ENCODE measurements at regions not wholly inside any gene's neighbourhood (a gene's known extent, or its start where the extent isn't known, plus 50 kb on each side); places are given as distances from the start of the nearest gene placed in this dataset.
"Not testable (repeated sequence)": the region's sequence is repeated elsewhere in the genome, so short reads cannot be mapped to it uniquely, and the experiment has no call there.

DNA sequence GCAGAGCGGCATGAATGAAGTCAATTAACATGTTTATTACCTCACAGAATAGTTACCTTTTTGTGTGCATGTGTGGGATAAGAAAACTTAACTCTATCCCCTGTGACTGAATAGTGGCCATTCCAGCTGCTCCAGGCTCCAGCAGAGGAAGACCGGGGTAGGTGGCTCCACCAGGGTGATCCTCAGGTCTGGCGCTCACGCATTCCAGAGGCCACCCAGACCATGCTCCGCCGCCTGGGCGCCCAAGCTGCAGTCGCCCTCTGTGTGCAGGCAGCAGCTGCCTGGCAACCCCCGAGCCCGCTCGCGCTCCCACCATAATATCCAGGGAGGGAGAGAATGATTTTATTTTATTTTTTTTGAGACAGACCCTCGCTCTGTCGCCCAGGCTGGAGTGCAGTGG, 1474.5 kb upstream of the TPTE start:
- H3K27me3 Mint-ChIP-seq (ENCODE audit: insufficient read depth, unreplicated experiment); H3K4me1 Mint-ChIP-seq (ENCODE audit: low read depth, unreplicated experiment); H3K36me3 Mint-ChIP-seq (ENCODE audit: insufficient read depth, unreplicated experiment); DNase-seq; H3K36me3 ChIP-seq (ENCODE audit: control insufficient read depth, insufficient read depth, low read length); H3K4me1 ChIP-seq; H3K27ac Mint-ChIP-seq (ENCODE audit: unreplicated experiment); H3K9me3 ChIP-seq; CTCF ChIA-PET; H3K4me3 ChIP-seq (ENCODE audit: low read depth, low read length); H3K27me3 ChIP-seq (replicated peaks; ENCODE audit: control insufficient read depth, insufficient read depth, low read length); H3K9me3 Mint-ChIP-seq (ENCODE audit: unreplicated experiment); H3K4me3 Mint-ChIP-seq (ENCODE audit: unreplicated experiment); POLR2A ChIA-PET; intact Hi-C loops (cut with micrococcal nuclease; ENCODE audit: unreplicated experiment); BruUV-seq (replicated peaks): not testable (repeated sequence)

DNA sequence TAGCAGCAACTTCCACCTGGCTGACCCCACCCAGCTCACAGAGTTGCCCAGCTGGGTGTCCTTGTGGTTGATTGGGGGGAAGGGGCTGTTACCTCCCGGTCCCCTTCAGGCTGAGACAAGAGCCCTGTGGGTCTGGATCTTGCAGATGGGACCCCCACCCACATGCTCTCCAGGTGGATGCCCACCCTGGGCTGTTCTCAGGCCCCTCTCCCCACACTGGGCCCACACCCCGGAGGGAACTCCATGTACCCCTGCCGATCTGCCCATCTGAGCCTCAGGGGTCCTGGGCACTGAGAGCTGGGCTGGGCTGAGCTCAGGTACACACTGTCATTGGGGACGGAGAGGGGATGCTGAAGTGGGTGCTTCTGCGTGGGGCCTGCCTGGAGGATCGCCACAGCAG, 1453.9 kb upstream of the TPTE start:
- POLR2A ChIA-PET, result not testable (repeated sequence)

DNA sequence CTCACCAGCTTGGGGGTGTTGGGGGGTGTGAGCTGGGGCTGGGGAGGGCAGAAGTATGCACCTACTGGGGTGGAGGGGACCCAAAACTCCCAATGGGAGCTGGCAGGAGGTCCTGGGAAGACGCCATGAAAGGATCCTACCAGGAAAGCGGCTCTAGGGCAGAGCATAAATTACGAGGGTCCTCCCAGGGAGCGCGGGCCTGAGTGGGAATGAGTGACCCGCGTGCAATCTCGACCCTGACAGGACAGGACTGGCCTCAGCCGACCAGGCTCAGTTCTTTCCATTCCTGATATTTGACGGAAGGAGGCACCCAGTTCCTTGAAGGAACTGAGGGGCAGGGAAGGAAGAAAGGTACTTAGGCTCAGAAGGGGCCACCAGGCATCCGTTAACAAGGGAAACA, 1452.8 kb upstream of the TPTE start:
- CTCF ChIA-PET; H3K9me3 Mint-ChIP-seq (ENCODE audit: unreplicated experiment); H3K4me3 Mint-ChIP-seq (ENCODE audit: unreplicated experiment); intact Hi-C loops (cut with micrococcal nuclease; ENCODE audit: unreplicated experiment); H3K27me3 Mint-ChIP-seq (ENCODE audit: insufficient read depth, unreplicated experiment); DNase-seq; H3K36me3 ChIP-seq (ENCODE audit: control insufficient read depth, insufficient read depth, low read length); H3K36me3 Mint-ChIP-seq (ENCODE audit: insufficient read depth, unreplicated experiment); H3K27ac Mint-ChIP-seq (ENCODE audit: unreplicated experiment); H3K4me3 ChIP-seq (ENCODE audit: low read depth, low read length); H3K4me1 Mint-ChIP-seq (ENCODE audit: low read depth, unreplicated experiment); H3K27me3 ChIP-seq (replicated peaks; ENCODE audit: control insufficient read depth, insufficient read depth, low read length); H3K4me1 ChIP-seq; H3K9me3 ChIP-seq; POLR2A ChIA-PET; BruUV-seq (replicated peaks): not testable (repeated sequence)

More for the DNA sequence above, 1453.9 kb upstream of the TPTE start:
- H3K27ac Mint-ChIP-seq (ENCODE audit: unreplicated experiment); H3K4me3 ChIP-seq (ENCODE audit: low read depth, low read length); H3K4me3 Mint-ChIP-seq (ENCODE audit: unreplicated experiment); DNase-seq; H3K9me3 Mint-ChIP-seq (ENCODE audit: unreplicated experiment); H3K4me1 Mint-ChIP-seq (ENCODE audit: low read depth, unreplicated experiment); H3K36me3 ChIP-seq (ENCODE audit: control insufficient read depth, insufficient read depth, low read length); H3K27me3 ChIP-seq (replicated peaks; ENCODE audit: control insufficient read depth, insufficient read depth, low read length); H3K36me3 Mint-ChIP-seq (ENCODE audit: insufficient read depth, unreplicated experiment); CTCF ChIA-PET; H3K4me1 ChIP-seq; H3K27me3 Mint-ChIP-seq (ENCODE audit: insufficient read depth, unreplicated experiment); intact Hi-C loops (cut with micrococcal nuclease; ENCODE audit: unreplicated experiment); BruUV-seq (replicated peaks); H3K9me3 ChIP-seq: not testable (repeated sequence)

DNA sequence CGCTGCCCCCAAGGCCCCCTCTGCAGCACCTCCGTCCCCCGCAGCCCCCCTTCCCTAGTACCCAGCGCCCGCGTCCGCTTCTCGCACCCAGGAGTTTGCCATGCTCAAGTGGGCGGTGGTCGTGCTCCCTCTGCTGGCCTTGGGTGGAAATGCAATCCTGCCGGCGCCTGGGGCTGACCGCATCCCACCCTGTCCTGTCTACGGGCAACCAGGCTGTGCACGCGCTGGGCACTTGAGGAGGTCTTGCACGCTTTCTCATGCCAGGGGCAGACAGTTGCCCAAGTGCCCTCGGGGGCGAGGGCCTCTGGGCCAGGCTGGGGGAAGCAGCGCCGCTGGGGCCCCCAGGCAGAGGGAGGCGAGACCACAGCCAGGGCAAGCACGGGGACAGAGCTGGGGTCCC, 1450.7 kb upstream of the TPTE start:
- H3K27me3 Mint-ChIP-seq (ENCODE audit: insufficient read depth, unreplicated experiment); POLR2A ChIA-PET; DNase-seq; H3K4me3 Mint-ChIP-seq (ENCODE audit: unreplicated experiment); H3K27me3 ChIP-seq (replicated peaks; ENCODE audit: control insufficient read depth, insufficient read depth, low read length); intact Hi-C loops (cut with micrococcal nuclease; ENCODE audit: unreplicated experiment); H3K4me1 Mint-ChIP-seq (ENCODE audit: low read depth, unreplicated experiment); H3K36me3 ChIP-seq (ENCODE audit: control insufficient read depth, insufficient read depth, low read length); BruUV-seq (replicated peaks); H3K36me3 Mint-ChIP-seq (ENCODE audit: insufficient read depth, unreplicated experiment); H3K27ac Mint-ChIP-seq (ENCODE audit: unreplicated experiment); H3K4me3 ChIP-seq (ENCODE audit: low read depth, low read length); H3K9me3 ChIP-seq; H3K9me3 Mint-ChIP-seq (ENCODE audit: unreplicated experiment); H3K4me1 ChIP-seq; CTCF ChIA-PET: not testable (repeated sequence)

DNA sequence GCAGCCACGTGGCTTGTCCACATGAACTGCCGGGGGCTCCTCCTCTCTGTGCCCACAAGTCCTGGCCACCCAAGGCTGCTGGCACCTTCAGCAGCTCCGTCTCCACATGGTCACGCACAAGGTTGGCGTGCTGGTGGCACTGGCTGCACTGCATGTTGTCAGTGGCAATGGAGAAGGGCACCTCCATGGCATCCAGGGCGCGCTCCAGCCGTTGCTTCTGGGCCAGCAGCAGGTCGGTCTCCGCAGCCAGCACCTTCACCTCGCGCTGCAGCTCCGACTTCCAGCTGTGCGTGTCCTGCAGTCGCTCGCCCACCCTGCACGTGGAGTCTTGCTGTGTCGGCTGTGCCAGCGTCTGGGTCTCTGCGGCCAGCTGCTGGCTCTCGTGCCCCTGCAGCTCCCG, 1448.4 kb upstream of the TPTE start:
- H3K27me3 ChIP-seq (replicated peaks; ENCODE audit: control insufficient read depth, insufficient read depth, low read length); POLR2A ChIA-PET; intact Hi-C loops (cut with micrococcal nuclease; ENCODE audit: unreplicated experiment); H3K36me3 Mint-ChIP-seq (ENCODE audit: insufficient read depth, unreplicated experiment); H3K9me3 ChIP-seq; H3K36me3 ChIP-seq (ENCODE audit: control insufficient read depth, insufficient read depth, low read length); H3K4me1 ChIP-seq; H3K4me3 Mint-ChIP-seq (ENCODE audit: unreplicated experiment); H3K27me3 Mint-ChIP-seq (ENCODE audit: insufficient read depth, unreplicated experiment); DNase-seq; H3K4me3 ChIP-seq (ENCODE audit: low read depth, low read length); H3K27ac Mint-ChIP-seq (ENCODE audit: unreplicated experiment); CTCF ChIA-PET; H3K4me1 Mint-ChIP-seq (ENCODE audit: low read depth, unreplicated experiment); BruUV-seq (replicated peaks); H3K9me3 Mint-ChIP-seq (ENCODE audit: unreplicated experiment): not testable (repeated sequence)

DNA sequence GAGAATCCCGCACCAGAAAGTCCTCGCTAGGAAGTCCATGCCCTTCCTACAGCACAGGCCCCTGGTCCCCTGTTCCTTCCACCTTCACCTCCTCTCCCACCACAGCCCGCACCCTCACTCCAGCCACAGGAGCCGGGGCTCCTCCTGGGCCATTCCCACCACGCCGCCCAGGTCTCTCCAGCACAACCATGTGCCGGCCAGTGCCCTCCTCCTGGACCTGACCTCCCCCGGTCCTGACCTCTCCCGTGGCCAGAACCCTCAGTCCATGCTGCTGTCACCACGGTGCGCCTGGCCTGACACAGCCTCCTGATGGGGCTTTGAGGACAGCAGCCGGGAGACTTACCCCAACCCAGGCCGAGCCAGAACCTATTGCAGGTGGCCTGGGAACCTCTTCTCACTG, 1446.6 kb upstream of the TPTE start:
- H3K4me1 ChIP-seq; H3K36me3 ChIP-seq (ENCODE audit: control insufficient read depth, insufficient read depth, low read length); H3K4me3 ChIP-seq (ENCODE audit: low read depth, low read length); H3K36me3 Mint-ChIP-seq (ENCODE audit: insufficient read depth, unreplicated experiment); POLR2A ChIA-PET; CTCF ChIA-PET; BruUV-seq (replicated peaks); H3K9me3 Mint-ChIP-seq (ENCODE audit: unreplicated experiment); intact Hi-C loops (cut with micrococcal nuclease; ENCODE audit: unreplicated experiment); H3K4me1 Mint-ChIP-seq (ENCODE audit: low read depth, unreplicated experiment); H3K4me3 Mint-ChIP-seq (ENCODE audit: unreplicated experiment); H3K27me3 Mint-ChIP-seq (ENCODE audit: insufficient read depth, unreplicated experiment); DNase-seq; H3K27me3 ChIP-seq (replicated peaks; ENCODE audit: control insufficient read depth, insufficient read depth, low read length); H3K9me3 ChIP-seq; H3K27ac Mint-ChIP-seq (ENCODE audit: unreplicated experiment): not testable (repeated sequence)

DNA sequence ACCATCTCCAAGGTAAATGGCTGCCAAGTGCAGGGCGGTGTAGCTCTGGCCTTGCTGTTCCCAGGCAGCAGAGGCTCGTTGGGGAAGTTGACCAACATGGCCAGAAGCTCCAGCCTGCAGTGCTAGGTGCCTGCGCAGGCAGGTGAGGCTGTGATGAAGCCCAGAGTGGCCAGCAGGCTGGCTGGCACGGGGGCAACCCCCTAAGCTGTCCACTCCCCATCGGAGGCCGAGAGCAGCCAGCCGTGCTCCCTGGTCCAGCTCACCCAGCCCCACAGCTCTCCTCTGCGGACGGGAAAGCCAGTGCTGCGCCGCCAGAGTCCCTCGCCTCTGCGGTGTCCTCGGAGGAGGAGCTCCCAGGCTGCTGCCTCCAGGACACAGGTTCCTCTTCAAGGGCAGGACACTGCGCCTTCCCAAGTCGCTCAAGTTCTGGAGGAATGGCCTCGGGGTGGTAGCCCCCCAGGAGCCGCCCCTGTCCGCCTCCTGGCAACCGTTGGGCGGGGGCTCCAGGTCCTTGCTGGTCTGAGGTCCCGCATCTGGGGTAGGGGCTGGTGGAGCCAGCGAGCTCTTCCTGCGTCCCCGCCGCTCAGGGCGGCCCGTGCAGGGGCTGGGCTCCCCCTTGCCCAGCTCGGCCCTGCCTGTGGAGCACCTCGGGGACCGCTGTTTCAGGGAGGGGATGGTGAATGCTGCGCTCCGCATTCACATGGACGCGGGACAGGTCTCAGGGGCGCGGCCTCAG, 1438.1 kb upstream of the TPTE start:
- H3K4me3 ChIP-seq (ENCODE audit: low read depth, low read length); H3K9me3 Mint-ChIP-seq (ENCODE audit: unreplicated experiment); POLR2A ChIA-PET; DNase-seq; H3K27me3 Mint-ChIP-seq (ENCODE audit: insufficient read depth, unreplicated experiment); BruUV-seq (replicated peaks); H3K27me3 ChIP-seq (replicated peaks; ENCODE audit: control insufficient read depth, insufficient read depth, low read length); CTCF ChIA-PET; H3K4me1 ChIP-seq; H3K27ac Mint-ChIP-seq (ENCODE audit: unreplicated experiment); H3K36me3 Mint-ChIP-seq (ENCODE audit: insufficient read depth, unreplicated experiment); intact Hi-C loops (cut with micrococcal nuclease; ENCODE audit: unreplicated experiment); H3K9me3 ChIP-seq; H3K4me1 Mint-ChIP-seq (ENCODE audit: low read depth, unreplicated experiment); H3K4me3 Mint-ChIP-seq (ENCODE audit: unreplicated experiment); H3K36me3 ChIP-seq (ENCODE audit: control insufficient read depth, insufficient read depth, low read length): not testable (repeated sequence)
